ENCODE measurements at regions not wholly inside any gene's neighbourhood (a gene's known extent, or its start where the extent isn't known, plus 50 kb on each side); places are given as distances from the start of the nearest gene placed in this dataset.

GRCh38 chr4:57774681-57775080 lies 664.5 kb upstream of the IGFBP7 start:
- H3K9me1 ChIP-seq (replicated peaks; ENCODE audit: control insufficient read depth, extremely low read depth, insufficient read depth, low read length), result no peaks in the 10 kb centered on the region
- no peak for DNase-seq (ENCODE audit: low read depth, low spot score)
- no peaks in the 10 kb centered on the region for H4K20me1 ChIP-seq (replicated peaks; ENCODE audit: control insufficient read depth, extremely low read depth, insufficient read depth, low read length)
- no peak overlapping the region for H3K27ac ChIP-seq (ENCODE audit: insufficient read depth, low read depth, low read length)
- POLR2A ChIA-PET, result no interaction called here
- no peaks in the 10 kb centered on the region for H3K36me3 ChIP-seq (ENCODE audit: control insufficient read depth in 2 of 2, extremely low read depth in 1 of 2, insufficient read depth in 2 of 2, low read length in 2 of 2)
- FAIRE-seq, result no peak
- no peaks in the 10 kb centered on the region for H3K4me1 ChIP-seq (ENCODE audit: control insufficient read depth, extremely low read depth, insufficient read depth, low read length)
- no peak overlapping the region for H3K4me2 ChIP-seq (ENCODE audit: insufficient read depth, low read length)
- BruUV-seq (replicated peaks), result no TSS peak
- intact Hi-C loops (cut with micrococcal nuclease) (no loop called here), dilution Hi-C loops (cut with MboI; ENCODE audit: extremely low pct_ligation_motif_present, low sequenced_read_pairs) (no loop called here)
- H3K9me3 ChIP-seq (replicated peaks; ENCODE audit: control insufficient read depth, insufficient read depth, low read length), result peaks cover 2% of the 10 kb centered on the region
- CTCF ChIA-PET, result no interaction called here
- no peak overlapping the region for H2AFZ ChIP-seq (ENCODE audit: low read depth, low read length)
- H3K79me2 ChIP-seq (ENCODE audit: control insufficient read depth, insufficient read depth, low read length), result no peaks in the 10 kb centered on the region
- no peak for TF ChIP-seq GATA2 (IDR thresholded peaks at IDR 0.05; ENCODE audit: insufficient read depth, insufficient read length, low read depth, low read length)
- no peaks in the 10 kb centered on the region for H3K27me3 ChIP-seq (ENCODE audit: control insufficient read depth in 2 of 2, insufficient read depth in 2 of 2, low read length in 2 of 2)
- no peak overlapping the region for H3K4me3 ChIP-seq (replicated peaks in 1 of 3; ENCODE audit: insufficient read depth in 1 of 3, low read depth in 1 of 3, low read length in 3 of 3)
- H3K9ac ChIP-seq (replicated peaks; ENCODE audit: extremely low read depth, insufficient read depth, low read length), result no peak overlapping the region

- H3K4me1 ChIP-seq (ENCODE audit: control insufficient read depth, extremely low read depth, insufficient read depth, low read length), result no peaks in the 10 kb centered on the region
- H3K36me3 ChIP-seq (ENCODE audit: control insufficient read depth in 2 of 2, extremely low read depth in 1 of 2, insufficient read depth in 2 of 2, low read length in 2 of 2), result no peaks in the 10 kb centered on the region
- CTCF ChIA-PET, result no interaction called here
- H3K4me2 ChIP-seq (ENCODE audit: insufficient read depth, low read length), result no peak overlapping the region
- POLR2A ChIA-PET, result no interaction called here
- no peaks in the 10 kb centered on the region for H3K79me2 ChIP-seq (ENCODE audit: control insufficient read depth, insufficient read depth, low read length)
- H4K20me1 ChIP-seq (replicated peaks; ENCODE audit: control insufficient read depth, extremely low read depth, insufficient read depth, low read length), result no peaks in the 10 kb centered on the region
- peaks cover 2% of the 10 kb centered on the region for H3K9me3 ChIP-seq (replicated peaks; ENCODE audit: control insufficient read depth, insufficient read depth, low read length)
- no peaks in the 10 kb centered on the region for H3K27me3 ChIP-seq (ENCODE audit: control insufficient read depth in 2 of 2, insufficient read depth in 2 of 2, low read length in 2 of 2)
- dilution Hi-C loops (cut with MboI; ENCODE audit: extremely low pct_ligation_motif_present, low sequenced_read_pairs), result no loop called here
- no peak overlapping the region for H3K4me3 ChIP-seq (replicated peaks in 1 of 3; ENCODE audit: insufficient read depth in 1 of 3, low read depth in 1 of 3, low read length in 3 of 3)
- no peak for TF ChIP-seq JUN (IDR thresholded peaks at IDR 0.05; ENCODE audit: borderline replicate concordance, insufficient read depth, insufficient read length, low read depth)
- TF ChIP-seq EZH2 (IDR thresholded peaks at IDR 0.05; ENCODE audit: borderline replicate concordance, low read depth, low read length, severe bottlenecking), result no peak
- no peak for TF ChIP-seq CTCF (IDR thresholded peaks at IDR 0.05; ENCODE audit: extremely low read depth in 1 of 2, insufficient read depth in 1 of 2, low read depth in 1 of 2, low read length in 2 of 2)
- TF ChIP-seq MAX (IDR thresholded peaks at IDR 0.05; ENCODE audit: insufficient read depth, insufficient read length), result no peak
- no peak for TF ChIP-seq GATA2 (IDR thresholded peaks at IDR 0.05; ENCODE audit: insufficient read depth, insufficient read length, low read depth, low read length)
- TF ChIP-seq FOS (IDR thresholded peaks at IDR 0.05; ENCODE audit: borderline replicate concordance, insufficient read depth, low read length), result no peak
- no peak for TF ChIP-seq POLR2AphosphoS5 (IDR thresholded peaks at IDR 0.05; ENCODE audit: insufficient read depth, low read depth, low read length)
- TF ChIP-seq POLR2A (IDR thresholded peaks at IDR 0.05; ENCODE audit: low read depth, low read length), result no peak
- TF ChIP-seq MYC (IDR thresholded peaks at IDR 0.05; ENCODE audit: low read depth, low read length), result no peak
- BruUV-seq (replicated peaks), result no TSS peak
- no peak overlapping the region for H3K9ac ChIP-seq (replicated peaks; ENCODE audit: extremely low read depth, insufficient read depth, low read length)
- H3K9me1 ChIP-seq (replicated peaks; ENCODE audit: control insufficient read depth, extremely low read depth, insufficient read depth, low read length), result no peaks in the 10 kb centered on the region
- no peak overlapping the region for H2AFZ ChIP-seq (ENCODE audit: low read depth, low read length)
- H3K27ac ChIP-seq (ENCODE audit: insufficient read depth, low read depth, low read length), result no peak overlapping the region
- FAIRE-seq (no peak), DNase-seq (ENCODE audit: low read depth, low spot score) (no peak)
- intact Hi-C loops (cut with micrococcal nuclease), result no loop called here
Measured at GRCh38 chr4:57774171-57774570, 664.0 kb upstream of the IGFBP7 start.

Data from endothelial cell of umbilical vein (primary cell).